ENCODE measurements at regions not wholly inside any gene's neighbourhood (a gene's known extent, or its start where the extent isn't known, plus 50 kb on each side); places are given as distances from the start of the nearest gene placed in this dataset.

- WGBS (ENCODE audit: insufficient coverage): no CpG with 5 or more reads among the region's 12 CpGs
- no peak for TF ChIP-seq CTCF (IDR thresholded peaks at IDR 0.05)
- Histone ChIP-seq H4K20me1 (ENCODE audit: insufficient read depth, low read length) (no peaks in the 10 kb centered on the region), H3K4me2 (replicated peaks; ENCODE audit: extremely low read depth, low read length, poor library complexity, severe bottlenecking) (no peak overlapping the region), H3K79me2 (ENCODE audit: insufficient read depth, low read length) (no peaks in the 10 kb centered on the region), H2AFZ (ENCODE audit: insufficient read depth, low read depth, low read length, poor library complexity, severe bottlenecking) (no peak overlapping the region), H3K27me3 (ENCODE audit: control insufficient read depth in 2 of 2, insufficient read depth in 2 of 2, low read length in 2 of 2) (no peaks in the 10 kb centered on the region), H3K27ac (ENCODE audit: low read depth in 1 of 2, low read length in 2 of 2) (no peak overlapping the region), H3K4me3 (replicated peaks in 1 of 3; ENCODE audit: low read depth in 2 of 3, low read length in 3 of 3) (no peak overlapping the region), H3K36me3 (replicated peaks in 1 of 2; ENCODE audit: control insufficient read depth in 1 of 2, insufficient read depth in 2 of 2, low read length in 2 of 2) (no peaks in the 10 kb centered on the region), H3K9ac (ENCODE audit: insufficient read depth, low read length, poor library complexity, severe bottlenecking) (no peak overlapping the region), H3K9me3 (replicated peaks in 1 of 2; ENCODE audit: control insufficient read depth in 1 of 2, insufficient read depth in 1 of 2, low read length in 2 of 2) (no peaks in the 10 kb centered on the region), H3K4me1 (ENCODE audit: control insufficient read depth in 1 of 2, insufficient read depth in 2 of 2, low read length in 2 of 2) (peaks cover 5 to 10% of the 10 kb centered on the region in 2 donors)
- H3K36me3 Mint-ChIP-seq: no peaks in the 10 kb centered on the region
- no peak overlapping the region for H3K4me3 Mint-ChIP-seq
- no peak for DNase-seq
- H3K27me3 Mint-ChIP-seq (ENCODE audit: low read depth in 3 of 3): no peaks in the 10 kb centered on the region
- H3K27ac Mint-ChIP-seq: no peak overlapping the region
- intact Hi-C loops (cut with micrococcal nuclease): loop anchor here in 1 of 2 donors (10.0 kb wide), 1 partner anchor 63 kb away; the partner anchor contains the start of gene TFEC
- H3K4me1 Mint-ChIP-seq: peaks cover 13% of the 10 kb centered on the region
- H3K9me3 Mint-ChIP-seq: peaks cover 0 to 3% (median 0%) of the 10 kb centered on the region in 7 donors
These were observed 67.6 kb upstream of the TFEC start for GRCh38 chr7:116098175-116098574.

GRCh38 chr7:116100626-116101025 is 70.1 kb upstream of the TFEC start:
- no peaks in the 10 kb centered on the region for H3K27me3 Mint-ChIP-seq (ENCODE audit: low read depth in 3 of 3)
- no peaks in the 10 kb centered on the region for H3K79me2 ChIP-seq (ENCODE audit: insufficient read depth, low read length)
- no CpG with 5 or more reads among the region's 2 CpGs for WGBS (ENCODE audit: insufficient coverage)
- DNase-seq: no peak
- H3K9me3 Mint-ChIP-seq: peaks cover 0 to 3% (median 0%) of the 10 kb centered on the region in 7 donors
- TF ChIP-seq CTCF (IDR thresholded peaks at IDR 0.05): no peak
- H2AFZ ChIP-seq (ENCODE audit: insufficient read depth, low read depth, low read length, poor library complexity, severe bottlenecking): no peak overlapping the region
- H3K27ac Mint-ChIP-seq: no peak overlapping the region
- no peak overlapping the region for H3K9ac ChIP-seq (ENCODE audit: insufficient read depth, low read length, poor library complexity, severe bottlenecking)
- H3K9me3 ChIP-seq (replicated peaks in 1 of 2; ENCODE audit: control insufficient read depth in 1 of 2, insufficient read depth in 1 of 2, low read length in 2 of 2): no peaks in the 10 kb centered on the region
- no peak overlapping the region for H3K4me3 Mint-ChIP-seq
- H4K20me1 ChIP-seq (ENCODE audit: insufficient read depth, low read length): no peaks in the 10 kb centered on the region
- H3K36me3 ChIP-seq (replicated peaks in 1 of 2; ENCODE audit: control insufficient read depth in 1 of 2, insufficient read depth in 2 of 2, low read length in 2 of 2): no peaks in the 10 kb centered on the region
- H3K4me1 Mint-ChIP-seq: peaks cover 9% of the 10 kb centered on the region
- H3K27ac ChIP-seq (ENCODE audit: low read depth in 1 of 2, low read length in 2 of 2): no peak overlapping the region
- intact Hi-C loops (cut with micrococcal nuclease): no loop called here
- H3K27me3 ChIP-seq (ENCODE audit: control insufficient read depth in 2 of 2, insufficient read depth in 2 of 2, low read length in 2 of 2): no peaks in the 10 kb centered on the region
- peaks cover 2 to 3% of the 10 kb centered on the region in 2 donors for H3K4me1 ChIP-seq (ENCODE audit: control insufficient read depth in 1 of 2, insufficient read depth in 2 of 2, low read length in 2 of 2)
- no peak overlapping the region for H3K4me2 ChIP-seq (replicated peaks; ENCODE audit: extremely low read depth, low read length, poor library complexity, severe bottlenecking)
- no peaks in the 10 kb centered on the region for H3K36me3 Mint-ChIP-seq
- H3K4me3 ChIP-seq (replicated peaks in 1 of 3; ENCODE audit: low read depth in 2 of 3, low read length in 3 of 3): no peak overlapping the region
